AG10803 (cell line): ENCODE measurements at regions not wholly inside any gene's neighbourhood (a gene's known extent, or its start where the extent isn't known, plus 50 kb on each side); places are given as distances from the start of the nearest gene placed in this dataset.

ENCODE experiments used
- DNase-seq: peaks from one replicate; pipeline ENCODE4 v3.0.0; 2010; ENCODE audit warnings: low read depth
- H3K4me3 ChIP-seq: 2 replicates; pipeline ENCODE4 v1.5.1; 2011; ENCODE audit warnings: mild to moderate bottlenecking, low read length, control low read depth
- CTCF ChIP-seq: conservative IDR thresholded peaks from 2 replicates; pipeline ENCODE4 v1.5.1; 2011; ENCODE audit warnings: mild to moderate bottlenecking, low read length, control low read depth, inconsistent platforms

GRCh38 chr11:93902921-93903320 lies 52.5 kb upstream of the VSTM5 start:
- DNase-seq, result no peak
- TF ChIP-seq CTCF, result no peak
- no peak overlapping the region for H3K4me3 ChIP-seq

DNA sequence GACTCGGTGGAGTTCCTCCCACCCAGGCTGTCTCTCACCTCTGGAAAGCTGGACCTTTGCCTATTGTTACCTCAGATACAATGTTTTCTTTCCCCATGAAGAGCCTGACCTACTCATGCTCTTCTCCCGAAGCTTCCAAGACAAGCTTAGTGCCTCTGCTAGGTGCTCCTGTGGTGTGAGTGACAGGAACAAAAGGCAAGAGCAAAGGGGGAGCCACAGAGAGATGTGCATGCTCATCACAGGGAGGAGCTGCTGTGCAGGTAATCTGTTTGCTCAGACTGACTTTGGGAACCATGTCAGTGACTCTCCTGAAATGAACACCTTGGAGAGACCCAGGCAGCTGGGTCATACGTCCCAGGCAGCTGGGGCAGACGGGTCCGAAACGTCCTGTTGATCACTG lies 53.6 kb upstream of the VSTM5 start:
- H3K4me3 ChIP-seq, result no peak overlapping the region
- DNase-seq, result no peak
- TF ChIP-seq CTCF, result no peak

DNA sequence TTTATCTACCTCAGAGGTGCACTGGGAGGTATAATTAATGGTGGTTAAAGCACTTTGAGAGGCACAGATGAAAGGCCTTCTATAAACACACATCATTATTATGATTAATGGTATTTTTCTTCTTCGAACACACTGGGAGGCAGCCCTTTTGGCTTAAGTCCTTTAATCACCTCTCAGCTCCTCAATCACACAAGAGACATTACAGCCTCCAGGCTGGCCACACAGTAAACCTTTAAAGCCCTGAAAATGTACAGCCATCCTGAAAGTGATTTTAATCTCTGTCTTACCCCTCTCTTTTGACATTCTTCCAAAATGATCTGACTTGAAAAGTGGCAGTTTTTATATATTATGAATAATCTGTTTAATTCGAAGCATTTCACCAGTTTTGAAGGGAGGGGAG lies 54.3 kb upstream of the VSTM5 start:
- TF ChIP-seq CTCF, result no peak
- H3K4me3 ChIP-seq, result no peak overlapping the region
- DNase-seq, result no peak

DNA sequence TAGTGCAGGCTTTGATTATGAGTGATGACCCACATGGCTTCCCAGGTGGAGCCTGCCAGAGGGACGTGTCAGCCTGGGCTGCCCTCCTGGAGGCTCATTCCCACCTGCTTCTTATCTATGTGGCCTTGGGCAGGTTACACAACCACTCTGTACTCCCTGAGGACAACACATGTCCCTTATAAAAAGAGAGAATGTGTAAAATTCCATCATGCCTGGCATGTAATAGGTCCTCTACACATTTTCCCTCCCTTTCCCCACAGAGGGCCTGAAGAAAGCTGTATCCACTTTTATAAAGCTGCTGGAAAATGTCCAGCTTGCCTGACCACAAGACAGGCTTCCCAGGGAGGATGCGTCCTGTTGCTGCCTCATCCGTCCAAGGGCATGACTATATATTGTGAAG lies 55.0 kb upstream of the VSTM5 start:
- H3K4me3 ChIP-seq, result no peak overlapping the region
- peak; percentile 88 for DNase-seq
- no peak for TF ChIP-seq CTCF

DNA sequence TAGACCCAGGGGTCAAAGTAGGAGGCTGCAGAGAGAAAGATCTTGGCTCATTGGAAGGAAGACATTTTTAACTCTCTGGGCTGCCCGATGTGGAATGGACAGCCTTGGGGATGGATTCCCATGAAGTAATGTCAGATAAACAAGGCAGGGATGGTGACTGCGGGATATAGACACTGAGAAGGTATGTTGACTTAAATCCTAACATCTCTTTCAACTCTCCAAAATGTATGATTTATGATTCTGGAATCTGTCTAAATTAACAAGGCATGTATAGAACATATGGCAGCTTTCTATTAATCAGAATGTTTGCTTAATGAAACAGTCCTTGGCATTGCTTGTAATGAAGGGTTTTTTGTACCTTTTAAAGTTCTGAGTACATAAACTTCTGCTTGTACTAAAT lies 56.1 kb upstream of the VSTM5 start:
- H3K4me3 ChIP-seq, result no peak overlapping the region
- no peak for TF ChIP-seq CTCF
- DNase-seq, result no peak

- peak; percentile 8 for DNase-seq
- H3K4me3 ChIP-seq, result no peak overlapping the region
- no peak for TF ChIP-seq CTCF
These were observed 57.5 kb upstream of the VSTM5 start for GRCh38 chr11:93907901-93908300.

DNA sequence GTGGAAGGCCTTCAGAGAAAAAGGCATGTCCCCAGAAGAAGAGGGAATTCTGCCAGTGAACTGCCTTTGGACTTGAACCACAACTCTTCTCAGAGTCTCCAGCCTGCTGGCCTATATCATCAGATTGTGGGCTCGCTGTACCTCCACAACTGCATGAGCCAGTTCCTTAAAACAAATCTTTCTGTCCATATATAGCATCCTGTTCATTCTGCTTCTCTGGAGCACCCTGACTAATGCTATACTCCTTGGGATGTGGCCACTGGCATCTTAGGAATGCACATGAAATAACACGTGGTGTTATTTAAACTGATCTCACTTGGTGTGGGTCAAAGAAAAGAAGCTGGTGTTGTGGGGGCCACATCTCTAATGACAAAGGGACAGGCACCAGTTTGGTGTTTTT lies 58.3 kb upstream of the VSTM5 start:
- DNase-seq, result peak; percentile 89
- no peak for TF ChIP-seq CTCF
- H3K4me3 ChIP-seq, result no peak overlapping the region
